NCI-H1092 treated with DMSO at 0.1 percent for 48 hours (cell line): ENCODE measurements at regions not wholly inside any gene's neighbourhood (a gene's known extent, or its start where the extent isn't known, plus 50 kb on each side); places are given as distances from the start of the nearest gene placed in this dataset.

Experiments
- DNase-seq: peaks from one replicate; lab custom pipeline; 2025; lab: John Stamatoyannopoulos, UW

- DNase-seq: no peak
These were observed 154.7 kb downstream of the KTN1 start for GRCh38 chr14:55734731-55735130.

- DNase-seq: no peak
These were observed 160.1 kb downstream of the KTN1 start for GRCh38 chr14:55739967-55740648.

- no peak for DNase-seq
These were observed 160.6 kb downstream of the KTN1 start for GRCh38 chr14:55740649-55740989.

GRCh38 chr14:55741240-55741639 is 161.2 kb downstream of the KTN1 start:
- peak; percentile 24 for DNase-seq

- DNase-seq: no peak
These were observed 163.5 kb downstream of the KTN1 start for GRCh38 chr14:55743551-55743950.

- no peak for DNase-seq
These were observed 164.3 kb downstream of the KTN1 start for GRCh38 chr14:55744321-55744720.

GRCh38 chr14:55745906-55746305 is 165.9 kb downstream of the KTN1 start:
- DNase-seq: no peak

- no peak for DNase-seq
These were observed 166.6 kb downstream of the KTN1 start for GRCh38 chr14:55746558-55746957.

GRCh38 chr14:55747186-55747585 is 167.2 kb downstream of the KTN1 start:
- DNase-seq: no peak

- DNase-seq: no peak
These were observed 169.3 kb downstream of the KTN1 start for GRCh38 chr14:55749201-55749812.

GRCh38 chr14:55749946-55750345 is 169.9 kb downstream of the KTN1 start:
- no peak for DNase-seq

GRCh38 chr14:55752580-55753390 is 172.8 kb downstream of the KTN1 start:
- no peak for DNase-seq

GRCh38 chr14:55754471-55754870 is 174.5 kb downstream of the KTN1 start:
- no peak for DNase-seq

- no peak for DNase-seq
These were observed 174.9 kb downstream of the KTN1 start for GRCh38 chr14:55754871-55755270.

- no peak for DNase-seq
These were observed 176.1 kb downstream of the KTN1 start for GRCh38 chr14:55756078-55756477.

GRCh38 chr14:55756557-55756956 is 176.6 kb downstream of the KTN1 start:
- DNase-seq: no peak

GRCh38 chr14:55758796-55759195 is 178.8 kb downstream of the KTN1 start:
- DNase-seq: no peak

- no peak for DNase-seq
These were observed 181.0 kb downstream of the KTN1 start for GRCh38 chr14:55760789-55761566.

- no peak for DNase-seq
These were observed 181.6 kb downstream of the KTN1 start for GRCh38 chr14:55761651-55762050.

GRCh38 chr14:55762595-55763232 is 182.7 kb downstream of the KTN1 start:
- no peak for DNase-seq

- no peak for DNase-seq
These were observed 184.8 kb downstream of the KTN1 start for GRCh38 chr14:55764784-55765183.

- DNase-seq: no peak
These were observed 186.1 kb downstream of the KTN1 start for GRCh38 chr14:55766071-55766470.
